Stomach (tissue), 8 donors: ENCODE measurements at regions not wholly inside any gene's neighbourhood (a gene's known extent, or its start where the extent isn't known, plus 50 kb on each side); places are given as distances from the start of the nearest gene placed in this dataset.

Experiments
- DNase-seq, 2 donors: peaks; one replicate each; pipeline versions ENCODE4 v3.0.0 to v3.0.0-alpha.2; 2013 to 2019
- H3K27ac ChIP-seq, 5 donors: fragments of 200-600 bp in 4 of 5; sonication (generic) in 4 of 5; one replicate each; pipeline ENCODE4 v1.5.1; 2013 to 2019; ENCODE audit warnings: mild to moderate bottlenecking in 1 of 5, moderate library complexity in 1 of 5
- H3K27me3 ChIP-seq, 3 donors: fragments of 200-600 bp; sonication (generic); one replicate each; pipeline ENCODE4 v1.5.1; 2017 to 2019; ENCODE audit warnings: mixed run types in 1 of 3
- H3K36me3 ChIP-seq, 4 donors: fragments of 200-600 bp; sonication (generic); 1 replicate in 3 of 4; 2 replicates in 1 of 4; pipeline ENCODE4 v1.5.1; 2016 to 2019
- H3K4me1 ChIP-seq, 4 donors: fragments of 200-600 bp; sonication (generic); one replicate each; pipeline ENCODE4 v1.5.1; 2016 to 2019
- H3K4me3 ChIP-seq, 4 donors: fragments of 200-600 bp; sonication (generic) in 3 of 4; one replicate each; pipeline ENCODE4 v1.5.1; 2016 to 2019; ENCODE audit warnings: mild to moderate bottlenecking in 1 of 4
- H3K9me3 ChIP-seq, 4 donors: fragments of 200-600 bp; sonication (generic); one replicate each; pipeline ENCODE4 v1.5.1; 2016 to 2019
- CTCF ChIP-seq, 7 experiments: fragments of 450-650 bp in 4 of 7; fragments of 200-600 bp in 3 of 7; sonication (generic) in 3 of 7; IDR thresholded peaks; one replicate each; pipeline ENCODE4 v1.5.1; 2016 to 2019; ENCODE audit warnings: antibody characterized with exemption in 7 of 7, control low read depth in 2 of 7, mild to moderate bottlenecking in 1 of 7
- EP300 ChIP-seq: sonication (generic); formaldehyde crosslinking; IDR thresholded peaks from one replicate; pipeline ENCODE4 v1.6.1; 2017; ENCODE audit warnings: antibody characterized with exemption
- POLR2A ChIP-seq, 4 donors: fragments of 450-650 bp; IDR thresholded peaks; one replicate each; pipeline ENCODE4 v1.6.1; 2016; ENCODE audit warnings: antibody characterized with exemption in 4 of 4, control low read depth in 2 of 4, mild to moderate bottlenecking in 1 of 4, moderate library complexity in 1 of 4
- POLR2AphosphoS5 ChIP-seq, 3 donors: sonication (generic); formaldehyde crosslinking; IDR thresholded peaks; one replicate each; pipeline ENCODE4 v1.6.1; 2016; ENCODE audit warnings: antibody characterized with exemption in 3 of 3
- WGBS, 5 donors: extraction: QIAGEN DNeasy Blood & Tissue Kit in 3 of 5; methylation state at CpG; one replicate each; pipeline versions ENCODE4 v1.1.5 to v1.1.7; 2013 to 2018; 5-methylcytosine and 5-hydroxymethylcytosine counted together
- intact Hi-C: fragments of 100-400 bp; cut with DNase I; formaldehyde crosslinking; loops from one replicate; pipeline ENCODE4 v1.15.1; 2023; ENCODE audit warnings: low total_unique reads
- donor health status: healthy with polysubstance abuse.
- donor health status: Bipolar disorder and iron deficiency.
- donor health status: healthy.

- H3K27me3 ChIP-seq, result no peaks in the 10 kb centered on the region
- no peak overlapping the region for H3K27ac ChIP-seq
- H3K36me3 ChIP-seq, result no peaks in the 10 kb centered on the region
- WGBS, 5 donors, result 80 to 95% (median 84%) methylated on average over 3 of the region's 3 CpGs
- TF ChIP-seq EP300 (no peak), POLR2A (IDR thresholded peaks at IDR 0.05) (no peak), POLR2AphosphoS5 (IDR thresholded peaks at IDR 0.05) (no peak), CTCF (IDR thresholded peaks at IDR 0.05) (no peak)
- H3K4me3 ChIP-seq, result no peak overlapping the region
- no peak for DNase-seq
- H3K4me1 ChIP-seq, result no peaks in the 10 kb centered on the region
- intact Hi-C loops, result no loop called here
- H3K9me3 ChIP-seq, result no peaks in the 10 kb centered on the region
Measured at GRCh38 chr9:14380061-14380836, 66.3 kb upstream of the NFIB start.

- no peak for DNase-seq
Measured at GRCh38 chr9:14379280-14379679, 65.3 kb upstream of the NFIB start.

DNA sequence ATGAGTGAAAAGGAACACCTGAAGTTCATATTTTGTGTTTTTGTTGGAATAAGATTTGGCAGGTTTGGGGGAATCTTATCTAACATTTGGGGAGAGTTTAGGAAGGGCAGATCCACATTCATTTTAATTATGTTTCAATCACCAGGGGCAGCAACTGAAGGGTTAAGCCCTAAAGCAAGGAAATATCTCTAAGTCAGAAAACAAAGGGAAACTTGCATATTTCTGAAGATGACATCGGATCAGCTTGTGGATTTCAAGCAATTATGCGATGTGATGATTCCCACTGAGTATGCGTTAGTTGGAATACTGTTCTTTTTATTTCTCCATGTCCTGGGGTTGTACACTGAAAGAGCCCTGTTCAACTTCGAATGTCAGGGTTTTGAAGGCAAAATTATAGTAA is 59.8 kb upstream of the NFIB start:
- H3K4me3 ChIP-seq, result no peak overlapping the region

More at GRCh38 chr9:14379280-14379679, 65.3 kb upstream of the NFIB start:
- intact Hi-C loops, result no loop called here
- H3K27ac ChIP-seq, result no peak overlapping the region
- H3K4me3 ChIP-seq, result no peak overlapping the region
- no peaks in the 10 kb centered on the region for H3K4me1 ChIP-seq
- 78 to 89% (median 84%) methylated on average over 4 of the region's 4 CpGs for WGBS, 5 donors
- H3K27me3 ChIP-seq, result no peaks in the 10 kb centered on the region
- TF ChIP-seq POLR2AphosphoS5 (IDR thresholded peaks at IDR 0.05), result no peak
- no peak for TF ChIP-seq EP300
- no peak for TF ChIP-seq CTCF (IDR thresholded peaks at IDR 0.05)
- no peak for TF ChIP-seq POLR2A (IDR thresholded peaks at IDR 0.05)
- no peaks in the 10 kb centered on the region for H3K9me3 ChIP-seq
- H3K36me3 ChIP-seq, result no peaks in the 10 kb centered on the region

DNA sequence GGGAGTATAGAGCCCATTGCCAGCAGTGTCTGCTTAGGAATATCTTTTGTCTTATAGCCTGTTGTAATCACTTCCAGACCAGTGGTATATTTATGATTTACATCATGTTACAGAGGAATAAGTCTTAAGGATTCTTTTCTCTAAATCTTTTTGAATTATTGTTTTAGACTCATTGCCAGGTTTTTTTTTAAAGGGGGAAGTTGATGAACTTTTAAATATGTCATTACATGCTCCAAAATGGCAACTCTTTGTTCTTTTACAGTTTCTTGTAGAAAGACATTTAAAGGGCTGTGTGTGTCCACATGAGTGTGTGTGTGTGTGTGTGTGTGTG is 59.4 kb upstream of the NFIB start:
- no peak for DNase-seq
- no peak overlapping the region for H3K4me3 ChIP-seq
- intact Hi-C loops, result no loop called here
- H3K4me1 ChIP-seq, result peaks cover 0 to 17% (median 7%) of the 10 kb centered on the region in 4 donors
- no peaks in the 10 kb centered on the region for H3K27me3 ChIP-seq
- TF ChIP-seq POLR2AphosphoS5 (IDR thresholded peaks at IDR 0.05) (no peak), POLR2A (IDR thresholded peaks at IDR 0.05) (no peak), CTCF (IDR thresholded peaks at IDR 0.05) (no peak)
- no peaks in the 10 kb centered on the region for H3K9me3 ChIP-seq
- H3K27ac ChIP-seq, result peak overlapping the region in 2 of 5 donors; percentile 25 to 42
- no peaks in the 10 kb centered on the region for H3K36me3 ChIP-seq

More for the DNA sequence above, 59.8 kb upstream of the NFIB start:
- TF ChIP-seq POLR2AphosphoS5 (IDR thresholded peaks at IDR 0.05), result no peak
- TF ChIP-seq CTCF (IDR thresholded peaks at IDR 0.05), result no peak
- no peak for TF ChIP-seq POLR2A (IDR thresholded peaks at IDR 0.05)
- no peak for TF ChIP-seq EP300
- Histone ChIP-seq H3K36me3 (no peaks in the 10 kb centered on the region), H3K4me1 (peaks cover 0 to 17% (median 7%) of the 10 kb centered on the region in 4 donors), H3K27me3 (no peaks in the 10 kb centered on the region), H3K27ac (peak overlapping the region in 2 of 5 donors; percentile 13 to 42), H3K9me3 (no peaks in the 10 kb centered on the region)
- intact Hi-C loops, result no loop called here
- WGBS, 5 donors, result 60 to 73% (median 67%) methylated on average over 4 of the region's 4 CpGs
- DNase-seq, result no peak
